ENCODE measurements at regions not wholly inside any gene's neighbourhood (a gene's known extent, or its start where the extent isn't known, plus 50 kb on each side); places are given as distances from the start of the nearest gene placed in this dataset.
A peak's percentile ranks its signal among the peaks of the same experiment; 100 is the strongest.

DNA sequence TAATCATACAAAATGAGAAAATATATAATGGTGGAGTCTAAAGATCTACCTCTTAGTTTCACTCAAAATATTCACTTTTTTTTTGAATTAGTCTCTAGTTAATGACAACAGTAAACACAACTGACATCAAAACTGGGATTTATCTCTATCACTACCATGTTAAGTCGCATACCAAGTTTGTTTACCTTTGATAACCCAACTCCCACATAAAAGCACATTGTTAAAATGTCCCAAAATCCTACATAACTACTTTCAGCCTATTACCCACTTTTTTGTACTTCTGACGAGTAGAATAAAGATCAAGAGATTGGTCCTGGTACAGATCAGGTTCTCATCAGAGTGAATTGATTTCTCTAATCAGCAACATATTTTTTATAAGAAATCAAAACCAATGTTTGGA lies 518.5 kb downstream of the EPHA3 start:
- DNase-seq: no peak
- peaks cover 4% of the 10 kb centered on the region for H3K27me3 Mint-ChIP-seq (ENCODE audit: low read depth, poor library complexity)
- no peak for TF ChIP-seq CTCF (IDR thresholded peaks at IDR 0.05)
- H3K27ac Mint-ChIP-seq: no peak overlapping the region
- H3K36me3 Mint-ChIP-seq (ENCODE audit: low read depth): peaks cover 8% of the 10 kb centered on the region
- peaks cover 7% of the 10 kb centered on the region for H3K9me3 Mint-ChIP-seq
- H3K4me3 Mint-ChIP-seq: no peak overlapping the region
- H3K4me1 Mint-ChIP-seq: peaks cover 9% of the 10 kb centered on the region

DNA sequence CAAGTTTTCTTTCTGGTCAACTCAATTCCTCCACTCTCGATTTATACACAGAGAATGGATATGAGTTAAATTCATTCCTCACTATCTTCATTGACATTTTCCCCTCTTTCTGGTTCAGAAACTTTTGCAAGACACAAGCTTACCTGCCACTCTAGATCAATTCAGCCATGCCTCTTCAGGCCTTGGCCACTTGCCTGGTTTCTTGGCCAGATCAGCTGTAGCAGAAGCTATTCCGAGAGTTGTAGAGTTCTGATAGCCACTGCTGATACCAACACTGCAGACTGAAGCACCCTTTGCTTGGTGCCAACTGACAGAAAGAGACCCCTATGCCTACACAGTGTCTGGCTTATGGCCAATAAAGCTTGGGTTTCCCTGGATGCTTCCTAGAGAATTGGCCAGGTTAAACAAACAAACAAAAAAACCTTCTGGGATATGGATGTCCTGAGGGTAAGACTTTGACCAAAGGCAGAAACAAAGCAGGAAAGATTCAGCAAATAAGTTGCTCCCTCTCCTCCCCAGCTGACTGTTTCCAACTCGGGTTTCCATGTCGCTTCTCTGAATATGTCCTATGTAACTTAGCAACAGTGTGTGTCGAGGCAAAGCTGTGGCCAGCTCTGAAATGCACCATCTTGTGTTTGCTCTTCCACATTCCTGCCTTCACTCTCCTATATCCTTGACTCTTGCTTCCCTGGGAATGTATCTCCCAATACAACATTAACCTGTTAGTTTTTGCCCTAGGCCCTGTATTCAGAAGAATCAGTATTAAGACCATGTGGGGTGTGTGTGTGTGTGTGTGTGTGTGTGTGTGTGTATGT lies 521.6 kb downstream of the EPHA3 start:
- no peak for TF ChIP-seq CTCF (IDR thresholded peaks at IDR 0.05)
- Mint-ChIP-seq H3K4me3 (no peak overlapping the region), H3K36me3 (ENCODE audit: low read depth) (peaks cover 8% of the 10 kb centered on the region), H3K27ac (peak overlapping the region; percentile 59), H3K4me1 (peaks cover 9% of the 10 kb centered on the region), H3K27me3 (ENCODE audit: low read depth, poor library complexity) (peaks cover 9% of the 10 kb centered on the region), H3K9me3 (peaks cover 7% of the 10 kb centered on the region)
- DNase-seq: no peak

DNA sequence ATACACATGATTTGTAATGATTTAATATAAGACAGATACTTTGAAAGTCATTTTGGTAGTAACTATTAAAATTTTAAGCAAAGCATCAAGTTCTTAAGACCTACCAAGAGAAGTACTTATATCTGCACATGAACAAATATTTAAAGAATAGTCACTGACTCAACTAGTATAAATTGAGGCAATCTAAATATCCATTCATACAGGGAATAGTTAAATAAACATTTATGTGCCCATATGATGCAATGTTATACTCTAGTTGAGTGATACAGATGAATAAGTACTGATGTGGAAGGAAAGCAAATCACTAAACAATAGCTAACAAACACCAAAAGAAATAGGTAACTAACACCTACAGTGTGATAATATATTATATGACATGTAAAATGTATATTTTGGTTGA lies 527.7 kb downstream of the EPHA3 start:
- no peak for DNase-seq
- Mint-ChIP-seq H3K9me3 (no peaks in the 10 kb centered on the region), H3K36me3 (ENCODE audit: low read depth) (peaks cover 6% of the 10 kb centered on the region), H3K27ac (no peak overlapping the region), H3K27me3 (ENCODE audit: low read depth, poor library complexity) (peaks cover 5% of the 10 kb centered on the region), H3K4me1 (no peaks in the 10 kb centered on the region), H3K4me3 (no peak overlapping the region)
- TF ChIP-seq CTCF (IDR thresholded peaks at IDR 0.05): no peak

DNA sequence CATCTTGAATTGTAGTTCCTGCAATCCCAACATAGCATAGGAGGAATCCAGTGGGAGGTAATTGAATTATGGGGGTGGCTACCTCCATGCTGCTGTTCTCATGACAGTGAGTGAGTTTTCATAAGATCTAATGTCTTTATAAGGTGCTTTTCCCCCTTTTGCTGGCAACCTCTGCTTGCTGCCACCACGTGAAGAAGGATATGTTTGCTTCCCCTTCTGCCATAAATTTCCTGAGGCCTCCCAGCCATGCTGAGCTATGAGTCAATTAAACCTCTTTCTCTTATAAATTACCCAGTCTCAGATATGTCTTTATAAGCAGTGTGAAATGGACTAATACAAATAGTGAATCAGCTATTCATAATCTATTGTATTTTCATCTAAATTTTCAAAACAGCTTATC lies 537.3 kb downstream of the EPHA3 start:
- Mint-ChIP-seq H3K36me3 (ENCODE audit: low read depth) (no peaks in the 10 kb centered on the region), H3K4me3 (no peak overlapping the region), H3K4me1 (peaks cover 5% of the 10 kb centered on the region), H3K27ac (peak overlapping the region; percentile 82), H3K9me3 (peaks cover 5% of the 10 kb centered on the region), H3K27me3 (ENCODE audit: low read depth, poor library complexity) (peaks cover 2% of the 10 kb centered on the region)
- no peak for TF ChIP-seq CTCF (IDR thresholded peaks at IDR 0.05)
- no peak for DNase-seq

DNA sequence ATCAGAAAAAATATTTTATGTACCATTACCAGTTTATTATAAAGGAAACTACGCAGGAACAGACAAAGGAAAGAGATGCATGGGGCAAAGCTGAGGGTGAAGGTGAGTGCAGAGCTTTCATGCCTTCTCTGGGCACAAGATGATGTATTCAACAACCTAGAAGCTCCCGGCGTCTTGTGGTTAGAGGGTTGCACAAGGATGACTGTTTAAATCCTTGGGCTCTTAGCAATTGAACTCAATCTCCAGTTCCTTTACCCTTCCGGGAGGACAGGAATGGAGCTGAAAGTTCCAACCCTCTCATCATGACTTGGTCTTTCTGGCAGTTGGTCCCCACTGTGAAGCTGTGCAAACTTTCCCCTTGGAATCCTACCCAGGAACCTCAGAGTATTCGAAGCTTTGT lies 542.0 kb downstream of the EPHA3 start:
- no peak for DNase-seq
- Mint-ChIP-seq H3K27me3 (ENCODE audit: low read depth, poor library complexity) (no peaks in the 10 kb centered on the region), H3K4me1 (peaks cover 5% of the 10 kb centered on the region), H3K27ac (no peak overlapping the region), H3K4me3 (no peak overlapping the region), H3K9me3 (no peaks in the 10 kb centered on the region), H3K36me3 (ENCODE audit: low read depth) (no peaks in the 10 kb centered on the region)
- no peak for TF ChIP-seq CTCF (IDR thresholded peaks at IDR 0.05)

- peaks cover 15% of the 10 kb centered on the region for H3K36me3 Mint-ChIP-seq (ENCODE audit: low read depth)
- H3K4me1 Mint-ChIP-seq: no peaks in the 10 kb centered on the region
- H3K27ac Mint-ChIP-seq: no peak overlapping the region
- no peak for DNase-seq
- no peak for TF ChIP-seq CTCF (IDR thresholded peaks at IDR 0.05)
- no peak overlapping the region for H3K4me3 Mint-ChIP-seq
- no peaks in the 10 kb centered on the region for H3K27me3 Mint-ChIP-seq (ENCODE audit: low read depth, poor library complexity)
- H3K9me3 Mint-ChIP-seq: peaks cover 27% of the 10 kb centered on the region
Observed at GRCh38 chr3:89654031-89654430, 546.6 kb downstream of the EPHA3 start.

Data from nephron progenitor cell (in vitro differentiated cells).